HEK293 (cell line): ENCODE measurements at regions not wholly inside any gene's neighbourhood (a gene's known extent, or its start where the extent isn't known, plus 50 kb on each side); places are given as distances from the start of the nearest gene placed in this dataset.

ENCODE experiments used
- CTCF ChIA-PET: fragments of 350-600 bp; formaldehyde crosslinking; extraction: SDS; loops from one replicate; lab custom pipeline; 2021; ENCODE audit warnings: antibody characterized with exemption; lab: Yijun Ruan, JAX
- POLR2A ChIA-PET: fragments of 300-600 bp; formaldehyde crosslinking; extraction: SDS; loops from one replicate; lab custom pipeline; 2020; ENCODE audit warnings: antibody characterized with exemption, inconsistent platforms; lab: Yijun Ruan, JAX
- H3K27ac ChIP-seq: fragments of 200-500 bp; sonication (Bioruptor generic); 2 replicates; pipeline ENCODE4 v1.5.1; 2014; ENCODE audit warnings: low read depth, low read length, control low read depth, inconsistent platforms; ENCODE audit errors: extremely low read depth
- H3K36me3 ChIP-seq, 2 experiments: fragments of 200-500 bp in 1 of 2; sonication (Bioruptor generic) in 1 of 2; 1 replicate in 1 of 2; 2 replicates in 1 of 2; pipeline ENCODE4 v1.5.1; 2014 to 2017; ENCODE audit warnings: inconsistent platforms in 2 of 2, low read length in 2 of 2; ENCODE audit not compliant: control insufficient read depth in 2 of 2, insufficient read depth in 1 of 2
- H3K4me1 ChIP-seq: fragments of 200-500 bp; sonication (Bioruptor generic); 2 replicates; pipeline ENCODE4 v1.5.1; 2014; ENCODE audit warnings: mild to moderate bottlenecking, low read length, inconsistent platforms; ENCODE audit not compliant: control insufficient read depth, insufficient read depth
- H3K4me3 ChIP-seq: 2 replicates; pipeline ENCODE4 v1.5.1; 2011; ENCODE audit warnings: low read depth, mild to moderate bottlenecking, control low read depth, low read length, moderate library complexity
- H3K9me3 ChIP-seq: fragments of 200-500 bp; sonication (Bioruptor generic); 2 replicates; pipeline ENCODE4 v1.5.1; 2014; ENCODE audit warnings: low read depth, low read length, inconsistent platforms; ENCODE audit not compliant: control insufficient read depth, insufficient read depth
- GLIS2 ChIP-seq: fragments of 450-650 bp; formaldehyde crosslinking; IDR thresholded peaks from 2 replicates; pipeline ENCODE4 v1.5.1; 2016; ENCODE audit warnings: missing biosample characterization, missing genetic modification characterization
- KLF7 ChIP-seq: fragments of 450-650 bp; formaldehyde crosslinking; IDR thresholded peaks from 2 replicates; pipeline ENCODE4 v1.5.1; 2016; ENCODE audit warnings: missing biosample characterization, missing genetic modification characterization, borderline replicate concordance
- KLF9 ChIP-seq: fragments of 450-650 bp; formaldehyde crosslinking; IDR thresholded peaks from 2 replicates; pipeline ENCODE4 v1.5.1; 2016; ENCODE audit warnings: missing biosample characterization, missing genetic modification characterization, low read depth
- MYNN ChIP-seq: fragments of 450-650 bp; formaldehyde crosslinking; IDR thresholded peaks from 2 replicates; pipeline ENCODE4 v1.5.1; 2016; ENCODE audit warnings: missing biosample characterization, missing genetic modification characterization, borderline replicate concordance
- SALL2 ChIP-seq: fragments of 450-650 bp; formaldehyde crosslinking; IDR thresholded peaks from 2 replicates; pipeline ENCODE4 v1.5.0; 2017; ENCODE audit warnings: missing biosample characterization, mild to moderate bottlenecking, missing genetic modification characterization, borderline replicate concordance
- SCRT2 ChIP-seq: fragments of 450-650 bp; formaldehyde crosslinking; IDR thresholded peaks from 2 replicates; pipeline ENCODE4 v1.5.1; 2016; ENCODE audit warnings: missing biosample characterization, missing genetic modification characterization
- SP7 ChIP-seq: fragments of 450-650 bp; formaldehyde crosslinking; IDR thresholded peaks from 2 replicates; pipeline ENCODE4 v1.5.1; 2016; ENCODE audit warnings: missing biosample characterization, missing genetic modification characterization
- YY1 ChIP-seq: fragments of 450-650 bp; formaldehyde crosslinking; IDR thresholded peaks from 2 replicates; pipeline ENCODE4 v1.5.1; 2018; ENCODE audit warnings: missing biosample characterization, missing genetic modification characterization
- ZBTB1 ChIP-seq: fragments of 450-650 bp; formaldehyde crosslinking; IDR thresholded peaks from 2 replicates; pipeline ENCODE4 v1.5.1; 2016; ENCODE audit warnings: missing biosample characterization, missing genetic modification characterization
- ZBTB20 ChIP-seq: fragments of 450-650 bp; formaldehyde crosslinking; IDR thresholded peaks from 2 replicates; pipeline ENCODE4 v1.5.1; 2016; ENCODE audit warnings: missing biosample characterization, missing genetic modification characterization
- ZBTB7A ChIP-seq: fragments of 450-650 bp; formaldehyde crosslinking; IDR thresholded peaks from 2 replicates; pipeline ENCODE4 v1.5.1; 2016; ENCODE audit warnings: low read depth, missing biosample characterization, missing genetic modification characterization
- ZNF121 ChIP-seq: fragments of 450-650 bp; formaldehyde crosslinking; IDR thresholded peaks from 2 replicates; pipeline ENCODE4 v1.5.1; 2016; ENCODE audit warnings: missing biosample characterization, missing genetic modification characterization
- ZNF16 ChIP-seq: fragments of 450-650 bp; formaldehyde crosslinking; IDR thresholded peaks from 2 replicates; pipeline ENCODE4 v1.5.1; 2016; ENCODE audit warnings: low read depth, missing biosample characterization, missing genetic modification characterization
- ZNF169 ChIP-seq: fragments of 450-650 bp; formaldehyde crosslinking; IDR thresholded peaks from 2 replicates; pipeline ENCODE4 v1.5.1; 2016; ENCODE audit warnings: missing biosample characterization, missing genetic modification characterization
- ZNF311 ChIP-seq: fragments of 450-650 bp; formaldehyde crosslinking; IDR thresholded peaks from 2 replicates; pipeline ENCODE4 v1.5.1; 2017; ENCODE audit warnings: missing biosample characterization, missing genetic modification characterization, borderline replicate concordance
- ZNF426 ChIP-seq: fragments of 450-650 bp; formaldehyde crosslinking; IDR thresholded peaks from 2 replicates; pipeline ENCODE4 v1.5.1; 2017; ENCODE audit warnings: missing biosample characterization, missing genetic modification characterization, mild to moderate bottlenecking, inconsistent platforms, moderate library complexity
- ZNF521 ChIP-seq: fragments of 450-650 bp; formaldehyde crosslinking; IDR thresholded peaks from 2 replicates; pipeline ENCODE4 v1.5.1; 2017; ENCODE audit warnings: missing biosample characterization, mild to moderate bottlenecking, missing genetic modification characterization
- ZNF596 ChIP-seq: fragments of 450-650 bp; IDR thresholded peaks from 2 replicates; pipeline ENCODE4 v1.5.0; 2018; ENCODE audit warnings: missing biosample characterization, mild to moderate bottlenecking, missing genetic modification characterization, moderate library complexity
- ZNF623 ChIP-seq: fragments of 450-650 bp; formaldehyde crosslinking; IDR thresholded peaks from 2 replicates; pipeline ENCODE4 v1.5.1; 2016; ENCODE audit warnings: missing biosample characterization, missing genetic modification characterization
- ZNF624 ChIP-seq: fragments of 450-650 bp; formaldehyde crosslinking; IDR thresholded peaks from 2 replicates; pipeline ENCODE4 v1.5.1; 2017; ENCODE audit warnings: missing biosample characterization, missing genetic modification characterization
- ZNF629 ChIP-seq: fragments of 450-650 bp; formaldehyde crosslinking; IDR thresholded peaks from 2 replicates; pipeline ENCODE4 v1.5.1; 2017; ENCODE audit warnings: missing biosample characterization, missing genetic modification characterization
- ZNF785 ChIP-seq: fragments of 450-650 bp; formaldehyde crosslinking; IDR thresholded peaks from 2 replicates; pipeline ENCODE4 v1.5.1; 2016; ENCODE audit warnings: missing biosample characterization, missing genetic modification characterization
- ZNF792 ChIP-seq: fragments of 450-650 bp; formaldehyde crosslinking; IDR thresholded peaks from 2 replicates; pipeline ENCODE4 v1.5.1; 2016; ENCODE audit warnings: missing biosample characterization, missing genetic modification characterization
- TF ChIP-seq, protein P1 (sequence below): fragments of 450-650 bp; formaldehyde crosslinking; IDR thresholded peaks from 2 replicates; pipeline ENCODE4 v1.5.1; 2017; ENCODE audit warnings: missing biosample characterization, missing genetic modification characterization
- TF ChIP-seq, protein P2 (sequence below): fragments of 450-650 bp; formaldehyde crosslinking; IDR thresholded peaks from 2 replicates; pipeline ENCODE4 v1.5.1; 2016; ENCODE audit warnings: missing biosample characterization, missing genetic modification characterization
- TF ChIP-seq, protein P3 (sequence below): fragments of 450-650 bp; formaldehyde crosslinking; IDR thresholded peaks from 2 replicates; pipeline ENCODE4 v1.5.1; 2016; ENCODE audit warnings: missing biosample characterization, missing genetic modification characterization

DNA sequence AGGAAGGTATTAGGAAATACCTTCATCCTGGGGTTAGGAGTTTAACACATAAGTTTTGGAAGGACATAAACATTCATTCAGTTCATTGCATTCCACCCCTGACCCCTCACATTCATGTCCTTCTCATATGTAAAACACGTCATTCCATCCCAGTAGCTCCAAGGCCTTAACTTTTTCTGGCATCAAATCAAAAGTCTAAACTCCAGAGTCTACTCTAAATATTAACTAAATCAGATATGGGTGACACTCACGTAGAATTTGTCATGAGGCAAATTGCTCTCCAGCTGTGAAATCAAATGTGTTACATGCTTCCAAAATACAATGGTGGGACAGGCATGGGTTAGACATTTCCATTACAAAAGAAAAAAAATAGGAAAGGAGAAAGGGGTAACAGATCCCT lies 298.2 kb upstream of the LRRC7 start:
- Histone ChIP-seq H3K36me3 (no peaks in the 10 kb centered on the region), H3K4me1 (peaks cover 6% of the 10 kb centered on the region), H3K4me3 (no peak overlapping the region), H3K27ac (no peak overlapping the region), H3K9me3 (no peaks in the 10 kb centered on the region; the same call in 1 of the 2 replicates)
- ChIA-PET CTCF (interaction anchor here (0.7 kb wide), 2 partner anchors 17 to 366 kb away, joined by 3 to 4 read pairs; no protein-coding TSS in a partner anchor), POLR2A (no interaction called here)
- TF ChIP-seq ZNF426: no peak
- no peak for TF ChIP-seq ZNF629 (tag by site-specific recombination)
- TF ChIP-seq ZNF521 (tag by site-specific recombination): no peak
- no peak for TF ChIP-seq ZNF792
- TF ChIP-seq, protein P1, sequence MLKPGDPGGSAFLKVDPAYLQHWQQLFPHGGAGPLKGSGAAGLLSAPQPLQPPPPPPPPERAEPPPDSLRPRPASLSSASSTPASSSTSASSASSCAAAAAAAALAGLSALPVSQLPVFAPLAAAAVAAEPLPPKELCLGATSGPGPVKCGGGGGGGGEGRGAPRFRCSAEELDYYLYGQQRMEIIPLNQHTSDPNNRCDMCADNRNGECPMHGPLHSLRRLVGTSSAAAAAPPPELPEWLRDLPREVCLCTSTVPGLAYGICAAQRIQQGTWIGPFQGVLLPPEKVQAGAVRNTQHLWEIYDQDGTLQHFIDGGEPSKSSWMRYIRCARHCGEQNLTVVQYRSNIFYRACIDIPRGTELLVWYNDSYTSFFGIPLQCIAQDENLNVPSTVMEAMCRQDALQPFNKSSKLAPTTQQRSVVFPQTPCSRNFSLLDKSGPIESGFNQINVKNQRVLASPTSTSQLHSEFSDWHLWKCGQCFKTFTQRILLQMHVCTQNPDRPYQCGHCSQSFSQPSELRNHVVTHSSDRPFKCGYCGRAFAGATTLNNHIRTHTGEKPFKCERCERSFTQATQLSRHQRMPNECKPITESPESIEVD (tag by site-specific recombination): no peak
- no peak for TF ChIP-seq ZBTB1 (tag by site-specific recombination)

DNA sequence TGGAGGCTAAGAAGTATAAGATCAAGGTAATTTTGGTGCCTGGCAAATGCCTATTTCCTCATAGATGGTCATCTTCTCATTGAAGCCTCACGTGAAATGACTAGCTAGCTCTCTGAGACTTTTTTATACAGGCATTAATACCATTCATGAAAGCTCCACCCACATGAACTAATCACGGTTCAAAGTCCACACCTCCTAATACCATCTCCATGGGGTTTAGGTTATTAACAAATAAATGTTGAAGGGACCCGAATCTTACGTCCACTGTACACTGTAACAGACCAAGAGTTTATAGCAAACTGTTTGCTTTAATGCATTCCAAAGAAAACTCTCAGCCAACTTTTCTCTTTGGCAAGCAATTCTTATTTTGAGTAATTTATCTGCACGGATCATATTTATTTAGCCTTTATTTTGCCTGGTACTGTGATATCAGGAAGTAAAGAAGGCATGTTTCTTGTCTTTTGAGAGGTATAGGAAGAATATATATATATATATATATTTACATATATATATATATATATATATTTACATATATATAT lies 296.1 kb upstream of the LRRC7 start:
- Histone ChIP-seq H3K9me3 (no peaks in the 10 kb centered on the region; the same call in 1 of the 2 replicates), H3K27ac (no peak overlapping the region), H3K4me1 (no peaks in the 10 kb centered on the region), H3K36me3 (no peaks in the 10 kb centered on the region), H3K4me3 (no peak overlapping the region)
- ChIA-PET POLR2A (no interaction called here), CTCF (no interaction called here)
- no peak for TF ChIP-seq KLF7 (tag by site-specific recombination)
- no peak for TF ChIP-seq ZNF16
- TF ChIP-seq SP7: no peak
- TF ChIP-seq MYNN: no peak
- TF ChIP-seq ZNF596 (tag by site-specific recombination): no peak
- TF ChIP-seq, protein P2, sequence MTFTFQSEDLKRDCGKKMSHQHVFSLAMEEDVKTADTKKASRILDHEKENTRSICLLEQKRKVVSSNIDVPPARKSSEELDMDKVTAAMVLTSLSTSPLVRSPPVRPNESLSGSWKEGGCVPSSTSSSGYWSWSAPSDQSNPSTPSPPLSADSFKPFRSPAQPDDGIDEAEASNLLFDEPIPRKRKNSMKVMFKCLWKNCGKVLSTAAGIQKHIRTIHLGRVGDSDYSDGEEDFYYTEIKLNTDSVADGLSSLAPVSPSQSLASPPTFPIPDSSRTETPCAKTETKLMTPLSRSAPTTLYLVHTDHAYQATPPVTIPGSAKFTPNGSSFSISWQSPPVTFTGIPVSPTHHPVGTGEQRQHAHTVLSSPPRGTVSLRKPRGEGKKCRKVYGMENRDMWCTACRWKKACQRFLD (tag by site-specific recombination): no peak
- TF ChIP-seq SALL2: no peak
- TF ChIP-seq ZNF623 (tag by site-specific recombination): no peak
- no peak for TF ChIP-seq YY1 (tag by site-specific recombination)
- TF ChIP-seq ZNF792: no peak
- no peak for TF ChIP-seq ZNF169 (tag by site-specific recombination)
- TF ChIP-seq, all 188 proteins: peak for 0

DNA sequence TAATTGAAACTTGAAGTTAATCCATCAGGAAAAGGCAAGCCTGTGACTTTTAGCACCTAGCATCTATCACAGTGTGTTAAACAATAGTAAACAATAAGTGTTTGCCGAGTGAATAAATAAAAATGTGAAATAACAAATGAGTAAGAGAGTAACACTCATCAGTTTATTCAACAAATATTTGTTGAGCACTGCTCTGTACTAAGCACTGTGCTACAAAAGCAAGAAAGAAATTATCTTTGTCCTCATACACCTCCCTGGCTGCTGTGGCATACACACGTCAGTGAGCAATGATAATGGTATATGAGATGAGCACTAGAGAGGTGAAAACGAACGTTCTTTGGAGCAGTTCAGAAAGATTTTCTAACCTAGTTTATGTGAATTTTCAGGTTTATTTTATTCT lies 295.0 kb upstream of the LRRC7 start:
- no peak overlapping the region for H3K4me3 ChIP-seq
- H3K27ac ChIP-seq: no peak overlapping the region
- POLR2A ChIA-PET: no interaction called here
- no peaks in the 10 kb centered on the region; the same call in 1 of the 2 replicates for H3K9me3 ChIP-seq
- no peaks in the 10 kb centered on the region for H3K4me1 ChIP-seq
- CTCF ChIA-PET: no interaction called here
- no peaks in the 10 kb centered on the region for H3K36me3 ChIP-seq
- TF ChIP-seq ZBTB20 (tag by site-specific recombination) (no peak), ZNF624 (tag by site-specific recombination) (no peak), ZNF311 (tag by site-specific recombination) (no peak), GLIS2 (tag by site-specific recombination) (no peak), ZNF785 (tag by site-specific recombination) (no peak), SCRT2 (tag by site-specific recombination) (no peak), ZNF426 (no peak), KLF9 (tag by site-specific recombination) (no peak), ZNF121 (tag by site-specific recombination) (no peak), ZBTB7A (tag by site-specific recombination) (no peak)
- TF ChIP-seq, protein P3, sequence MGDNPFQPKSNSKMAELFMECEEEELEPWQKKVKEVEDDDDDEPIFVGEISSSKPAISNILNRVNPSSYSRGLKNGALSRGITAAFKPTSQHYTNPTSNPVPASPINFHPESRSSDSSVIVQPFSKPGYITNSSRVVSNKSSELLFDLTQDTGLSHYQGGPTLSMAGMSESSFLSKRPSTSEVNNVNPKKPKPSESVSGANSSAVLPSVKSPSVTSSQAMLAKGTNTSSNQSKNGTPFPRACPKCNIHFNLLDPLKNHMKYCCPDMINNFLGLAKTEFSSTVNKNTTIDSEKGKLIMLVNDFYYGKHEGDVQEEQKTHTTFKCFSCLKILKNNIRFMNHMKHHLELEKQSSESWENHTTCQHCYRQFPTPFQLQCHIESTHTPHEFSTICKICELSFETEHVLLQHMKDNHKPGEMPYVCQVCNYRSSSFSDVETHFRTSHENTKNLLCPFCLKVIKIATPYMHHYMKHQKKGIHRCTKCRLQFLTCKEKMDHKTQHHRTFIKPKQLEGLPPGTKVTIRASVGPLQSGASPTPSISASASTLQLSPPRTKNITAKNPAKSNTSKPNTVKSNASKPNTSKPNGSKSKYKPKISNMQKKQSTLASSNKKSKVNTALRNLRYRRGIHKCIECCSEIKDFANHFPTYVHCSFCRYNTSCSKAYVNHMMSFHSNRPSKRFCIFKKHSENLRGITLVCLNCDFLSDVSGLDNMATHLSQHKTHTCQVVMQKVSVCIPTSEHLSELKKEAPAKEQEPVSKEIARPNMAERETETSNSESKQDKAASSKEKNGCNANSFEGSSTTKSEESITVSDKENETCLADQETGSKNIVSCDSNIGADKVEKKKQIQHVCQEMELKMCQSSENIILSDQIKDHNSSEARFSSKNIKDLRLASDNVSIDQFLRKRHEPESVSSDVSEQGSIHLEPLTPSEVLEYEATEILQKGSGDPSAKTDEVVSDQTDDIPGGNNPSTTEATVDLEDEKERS (tag by site-specific recombination): no peak
